OCI-LY3 (cell line): ENCODE measurements at regions not wholly inside any gene's neighbourhood (a gene's known extent, or its start where the extent isn't known, plus 50 kb on each side); places are given as distances from the start of the nearest gene placed in this dataset.

Experiments
- EZH2phosphoT487 ChIP-seq: fragments of 200-600 bp; shearing (Covaris generic); IDR thresholded peaks from 2 replicates; pipeline ENCODE4 v1.6.1; 2018; ENCODE audit warnings: antibody characterized with exemption, mixed run types, low read depth
- TF ChIP-seq, protein P1 (sequence below): fragments of 200-600, 300-600 bp; sonication (generic); IDR thresholded peaks from 2 replicates; pipeline ENCODE4 v1.5.1; 2014; ENCODE audit warnings: antibody characterized with exemption, low read length, low read depth

DNA sequence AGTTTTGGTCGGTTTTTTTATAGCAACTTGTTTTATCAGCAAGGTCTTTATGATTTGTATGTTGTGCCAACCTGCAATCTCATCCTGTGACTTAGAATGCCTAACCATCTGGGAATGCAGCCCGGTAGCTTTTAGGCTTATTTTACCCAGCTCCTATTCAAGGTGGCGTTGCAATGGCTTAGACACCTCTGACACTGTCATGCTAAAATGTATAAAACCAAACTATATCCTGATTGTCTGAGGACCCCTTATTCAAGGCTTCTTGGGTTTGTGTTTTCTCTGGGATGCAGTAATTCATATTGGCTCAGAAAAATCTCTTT is 209.0 kb upstream of the ALCAM start:
- TF ChIP-seq, protein P1, sequence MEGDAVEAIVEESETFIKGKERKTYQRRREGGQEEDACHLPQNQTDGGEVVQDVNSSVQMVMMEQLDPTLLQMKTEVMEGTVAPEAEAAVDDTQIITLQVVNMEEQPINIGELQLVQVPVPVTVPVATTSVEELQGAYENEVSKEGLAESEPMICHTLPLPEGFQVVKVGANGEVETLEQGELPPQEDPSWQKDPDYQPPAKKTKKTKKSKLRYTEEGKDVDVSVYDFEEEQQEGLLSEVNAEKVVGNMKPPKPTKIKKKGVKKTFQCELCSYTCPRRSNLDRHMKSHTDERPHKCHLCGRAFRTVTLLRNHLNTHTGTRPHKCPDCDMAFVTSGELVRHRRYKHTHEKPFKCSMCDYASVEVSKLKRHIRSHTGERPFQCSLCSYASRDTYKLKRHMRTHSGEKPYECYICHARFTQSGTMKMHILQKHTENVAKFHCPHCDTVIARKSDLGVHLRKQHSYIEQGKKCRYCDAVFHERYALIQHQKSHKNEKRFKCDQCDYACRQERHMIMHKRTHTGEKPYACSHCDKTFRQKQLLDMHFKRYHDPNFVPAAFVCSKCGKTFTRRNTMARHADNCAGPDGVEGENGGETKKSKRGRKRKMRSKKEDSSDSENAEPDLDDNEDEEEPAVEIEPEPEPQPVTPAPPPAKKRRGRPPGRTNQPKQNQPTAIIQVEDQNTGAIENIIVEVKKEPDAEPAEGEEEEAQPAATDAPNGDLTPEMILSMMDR, result no peak
- no peak for TF ChIP-seq EZH2phosphoT487
